Neural progenitor cell (in vitro differentiated cells): ENCODE measurements at regions not wholly inside any gene's neighbourhood (a gene's known extent, or its start where the extent isn't known, plus 50 kb on each side); places are given as distances from the start of the nearest gene placed in this dataset.
A peak's percentile ranks its signal among the peaks of the same experiment; 100 is the strongest.

Source experiments
- DNase-seq: peaks from one replicate; pipeline ENCODE4 v3.0.0-alpha.2; 2016; ENCODE audit warnings: low spot score
- H2AFZ ChIP-seq: fragments of 200-600 bp; sonication (generic); replicated peaks from 2 replicates; pipeline ENCODE4 v1.6.1; 2016; ENCODE audit warnings: antibody characterized with exemption
- H3F3A ChIP-seq: fragments of 200-600 bp; sonication (generic); 2 replicates; pipeline ENCODE4 v1.6.1; 2016; ENCODE audit warnings: antibody characterized with exemption, low read depth
- H3K27ac ChIP-seq: fragments of 200-600 bp; sonication (generic); 2 replicates; pipeline ENCODE4 v1.5.1; 2016; ENCODE audit warnings: mild to moderate bottlenecking
- H3K27me3 ChIP-seq: fragments of 200-600 bp; sonication (generic); 2 replicates; pipeline ENCODE4 v1.6.1; 2016; ENCODE audit warnings: mild to moderate bottlenecking, moderate library complexity
- H3K36me3 ChIP-seq: fragments of 200-600 bp; sonication (generic); 2 replicates; pipeline ENCODE4 v1.5.1; 2016
- H3K4me1 ChIP-seq: fragments of 200-600 bp; sonication (generic); 2 replicates; pipeline ENCODE4 v1.6.1; 2016; ENCODE audit warnings: mixed run types
- H3K4me2 ChIP-seq: fragments of 200-600 bp; sonication (generic); 2 replicates; pipeline ENCODE4 v1.6.1; 2016
- H3K4me3 ChIP-seq: fragments of 200-600 bp; sonication (generic); 2 replicates; pipeline ENCODE4 v1.5.1; 2016
- H3K79me2 ChIP-seq: fragments of 200-600 bp; sonication (generic); 2 replicates; pipeline ENCODE4 v1.6.1; 2016; ENCODE audit warnings: low read depth
- H3K9ac ChIP-seq: fragments of 200-600 bp; sonication (generic); 2 replicates; pipeline ENCODE4 v1.6.1; 2016
- H3K9me3 ChIP-seq: fragments of 200-600 bp; sonication (generic); 2 replicates; pipeline ENCODE4 v1.5.1; 2016; ENCODE audit warnings: low read depth
- H4K20me1 ChIP-seq: fragments of 200-600 bp; sonication (generic); 2 replicates; pipeline ENCODE4 v1.6.1; 2016; ENCODE audit warnings: low read depth
- H3K27ac Mint-ChIP-seq: 3 replicates; pipeline ENCODE4 v1.8.0; 2021; ENCODE audit warnings: mixed read lengths
- H3K27me3 Mint-ChIP-seq: 2 replicates; pipeline ENCODE4 v1.8.0; 2022; ENCODE audit warnings: low read depth, mild to moderate bottlenecking, inconsistent platforms, moderate library complexity, mixed read lengths; ENCODE audit not compliant: insufficient read depth
- H3K36me3 Mint-ChIP-seq: 3 replicates; pipeline ENCODE4 v1.8.0; 2021; ENCODE audit warnings: mixed read lengths
- H3K4me1 Mint-ChIP-seq: 3 replicates; pipeline ENCODE4 v1.8.0; 2021; ENCODE audit warnings: mixed read lengths
- H3K4me3 Mint-ChIP-seq: 3 replicates; pipeline ENCODE4 v1.8.0; 2021; ENCODE audit warnings: mild to moderate bottlenecking, moderate library complexity, mixed read lengths
- H3K9me3 Mint-ChIP-seq: 3 replicates; pipeline ENCODE4 v1.8.0; 2020; ENCODE audit warnings: mixed read lengths
- CTCF ChIP-seq: fragments of 200-600 bp; sonication (generic); IDR thresholded peaks from 2 replicates; pipeline ENCODE4 v1.5.1; 2017; ENCODE audit warnings: antibody characterized with exemption, mild to moderate bottlenecking
- EZH2 ChIP-seq: fragments of 200-600 bp; sonication (generic); IDR thresholded peaks from 2 replicates; pipeline ENCODE4 v1.6.1; 2017; ENCODE audit warnings: antibody characterized with exemption, mild to moderate bottlenecking, moderate library complexity
- EZH2phosphoT487 ChIP-seq: fragments of 200-600 bp; sonication (generic); IDR thresholded peaks from 2 replicates; pipeline ENCODE4 v1.6.1; 2017; ENCODE audit warnings: antibody characterized with exemption

GRCh38 chr3:177726807-177727206 lies 529.5 kb upstream of the TBL1XR1 start:
- H4K20me1 ChIP-seq, result no peaks in the 10 kb centered on the region
- Mint-ChIP-seq H3K36me3 (no peaks in the 10 kb centered on the region), H3K4me3 (no peak overlapping the region), H3K27me3 (peaks cover 8% of the 10 kb centered on the region), H3K4me1 (peaks cover 26% of the 10 kb centered on the region), H3K27ac (no peak overlapping the region), H3K9me3 (peaks cover 7% of the 10 kb centered on the region)
- H3K9me3 ChIP-seq, result no peaks in the 10 kb centered on the region
- no peak overlapping the region for H3K4me2 ChIP-seq
- TF ChIP-seq EZH2, result no peak
- TF ChIP-seq CTCF, result no peak
- no peak for TF ChIP-seq EZH2phosphoT487
- no peaks in the 10 kb centered on the region for H3K36me3 ChIP-seq
- peaks cover 12% of the 10 kb centered on the region for H3K4me1 ChIP-seq
- H3K4me3 ChIP-seq, result no peak overlapping the region
- no peak overlapping the region for H2AFZ ChIP-seq
- no peaks in the 10 kb centered on the region for H3K27me3 ChIP-seq
- DNase-seq, result no peak
- H3K9ac ChIP-seq, result no peak overlapping the region
- H3F3A ChIP-seq, result no peaks in the 10 kb centered on the region
- H3K79me2 ChIP-seq, result no peaks in the 10 kb centered on the region
- no peak overlapping the region for H3K27ac ChIP-seq

GRCh38 chr3:177729956-177730681 lies 532.8 kb upstream of the TBL1XR1 start:
- Histone ChIP-seq H3K36me3 (no peaks in the 10 kb centered on the region), H2AFZ (peak overlapping the region; percentile 64), H3K79me2 (no peaks in the 10 kb centered on the region), H3K27me3 (no peaks in the 10 kb centered on the region), H3F3A (no peaks in the 10 kb centered on the region), H3K27ac (no peak overlapping the region), H3K4me1 (peaks cover 10% of the 10 kb centered on the region), H3K4me2 (no peak overlapping the region), H4K20me1 (no peaks in the 10 kb centered on the region), H3K9ac (no peak overlapping the region), H3K9me3 (no peaks in the 10 kb centered on the region), H3K4me3 (no peak overlapping the region)
- no peak overlapping the region for H3K4me3 Mint-ChIP-seq
- no peak for DNase-seq
- H3K36me3 Mint-ChIP-seq, result no peaks in the 10 kb centered on the region
- peak overlapping the region; percentile 57 for H3K27ac Mint-ChIP-seq
- TF ChIP-seq EZH2phosphoT487, result no peak
- TF ChIP-seq EZH2, result no peak
- TF ChIP-seq CTCF, result no peak
- H3K4me1 Mint-ChIP-seq, result peaks cover 26% of the 10 kb centered on the region
- H3K9me3 Mint-ChIP-seq, result peaks cover 7% of the 10 kb centered on the region
- peaks cover 8% of the 10 kb centered on the region for H3K27me3 Mint-ChIP-seq

DNA sequence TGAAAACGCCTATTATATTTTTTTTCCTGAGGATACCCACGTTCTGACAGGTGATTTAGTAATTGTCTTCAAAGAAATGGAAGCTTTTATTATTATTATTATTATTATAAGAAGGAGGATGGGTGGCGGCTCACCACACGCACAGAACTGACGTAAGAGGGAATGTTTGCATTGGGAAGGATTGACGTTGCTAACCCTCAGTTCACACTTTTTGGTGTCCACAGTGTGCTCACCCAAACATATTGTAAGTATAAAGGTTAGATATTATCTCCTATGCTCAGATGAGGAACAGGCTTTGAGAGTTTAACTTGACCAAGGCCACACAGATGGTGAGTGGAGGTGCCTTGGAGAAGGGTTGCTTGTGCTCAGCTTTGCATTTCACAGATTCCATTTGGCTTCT lies 533.5 kb upstream of the TBL1XR1 start:
- Mint-ChIP-seq H3K27me3 (peaks cover 8% of the 10 kb centered on the region), H3K27ac (no peak overlapping the region), H3K9me3 (peaks cover 7% of the 10 kb centered on the region), H3K4me3 (no peak overlapping the region), H3K4me1 (peaks cover 26% of the 10 kb centered on the region), H3K36me3 (no peaks in the 10 kb centered on the region)
- Histone ChIP-seq H3K27me3 (no peaks in the 10 kb centered on the region), H3F3A (no peaks in the 10 kb centered on the region), H3K4me3 (no peak overlapping the region), H3K27ac (no peak overlapping the region), H3K36me3 (no peaks in the 10 kb centered on the region), H3K4me1 (peaks cover 5% of the 10 kb centered on the region), H2AFZ (peak overlapping the region; percentile 47), H3K4me2 (no peak overlapping the region), H3K79me2 (no peaks in the 10 kb centered on the region), H3K9ac (no peak overlapping the region), H3K9me3 (no peaks in the 10 kb centered on the region), H4K20me1 (no peaks in the 10 kb centered on the region)
- no peak for DNase-seq
- TF ChIP-seq EZH2, result no peak
- TF ChIP-seq CTCF, result no peak
- TF ChIP-seq EZH2phosphoT487, result no peak
